H9 (cell line): ENCODE measurements at regions not wholly inside any gene's neighbourhood (a gene's known extent, or its start where the extent isn't known, plus 50 kb on each side); places are given as distances from the start of the nearest gene placed in this dataset.

Experiments
- DNase-seq: peaks from one replicate; pipeline ENCODE4 v3.0.0-alpha.2; 2017
- H2AFZ ChIP-seq: one replicate; pipeline ENCODE4 v1.6.1; 2013; ENCODE audit warnings: mild to moderate bottlenecking, low read length, control low read depth, moderate library complexity
- H2AK5ac ChIP-seq: 2 replicates; pipeline ENCODE4 v1.6.1; 2013; ENCODE audit warnings: low read length, control low read depth, mixed read lengths; ENCODE audit not compliant: insufficient read length
- H2BK120ac ChIP-seq: one replicate; pipeline ENCODE4 v1.6.1; 2013; ENCODE audit warnings: low read depth, mild to moderate bottlenecking, low read length, control low read depth, inconsistent platforms; ENCODE audit not compliant: poor library complexity, severe bottlenecking
- H2BK12ac ChIP-seq: 2 replicates; pipeline ENCODE4 v1.6.1; 2013; ENCODE audit warnings: low read length, control low read depth, mixed read lengths, low read depth; ENCODE audit not compliant: insufficient read length
- H2BK15ac ChIP-seq: 2 replicates; pipeline ENCODE4 v1.6.1; 2013; ENCODE audit warnings: low read depth, low read length, control low read depth
- H2BK20ac ChIP-seq: one replicate; pipeline ENCODE4 v1.6.1; 2013; ENCODE audit warnings: low read depth, mild to moderate bottlenecking, low read length, control low read depth, inconsistent platforms; ENCODE audit not compliant: poor library complexity, severe bottlenecking
- H2BK5ac ChIP-seq: 2 replicates; pipeline ENCODE4 v1.6.1; 2013; ENCODE audit warnings: low read length, control low read depth, mixed read lengths; ENCODE audit not compliant: insufficient read length
- H3K14ac ChIP-seq: 2 replicates; pipeline ENCODE4 v1.6.1; 2013; ENCODE audit warnings: low read length, control low read depth; ENCODE audit not compliant: insufficient read depth
- H3K18ac ChIP-seq: 2 replicates; pipeline ENCODE4 v1.6.1; 2013; ENCODE audit warnings: low read depth, mild to moderate bottlenecking, mixed read lengths, low read length, control low read depth; ENCODE audit not compliant: insufficient read length
- H3K23ac ChIP-seq: 2 replicates; pipeline ENCODE4 v1.6.1; 2013; ENCODE audit warnings: low read length, control low read depth, mixed read lengths, low read depth; ENCODE audit not compliant: insufficient read length
- H3K23me2 ChIP-seq: 2 replicates; pipeline ENCODE4 v1.6.1; 2013; ENCODE audit warnings: low read depth, mild to moderate bottlenecking, mixed read lengths, low read length, control low read depth; ENCODE audit not compliant: insufficient read length, poor library complexity, severe bottlenecking
- H3K27ac ChIP-seq: 2 replicates; pipeline ENCODE4 v1.5.1; 2013; ENCODE audit warnings: low read length, control low read depth, mixed read lengths, low read depth; ENCODE audit not compliant: insufficient read length
- H3K27me3 ChIP-seq: 2 replicates; pipeline ENCODE4 v1.6.1; 2013; ENCODE audit warnings: low read length, control low read depth, inconsistent platforms; ENCODE audit not compliant: insufficient read depth
- H3K4ac ChIP-seq: 2 replicates; pipeline ENCODE4 v1.6.1; 2013; ENCODE audit warnings: low read depth, mild to moderate bottlenecking, control low read depth, inconsistent platforms, low read length, moderate library complexity
- H3K4me1 ChIP-seq: 2 replicates; pipeline ENCODE4 v1.6.1; 2013; ENCODE audit warnings: low read length, control low read depth, inconsistent platforms; ENCODE audit not compliant: insufficient read depth
- H3K4me2 ChIP-seq: 2 replicates; pipeline ENCODE4 v1.6.1; 2013; ENCODE audit warnings: low read length, control low read depth, mixed read lengths; ENCODE audit not compliant: insufficient read length, insufficient read depth
- H3K56ac ChIP-seq: 2 replicates; pipeline ENCODE4 v1.6.1; 2013; ENCODE audit warnings: low read depth, mild to moderate bottlenecking, mixed read lengths, low read length, control low read depth; ENCODE audit not compliant: insufficient read length
- H3K79me1 ChIP-seq: 2 replicates; pipeline ENCODE4 v1.6.1; 2013; ENCODE audit warnings: low read depth, mild to moderate bottlenecking, moderate library complexity, low read length, control low read depth, inconsistent platforms; ENCODE audit not compliant: insufficient read depth, poor library complexity, severe bottlenecking
- H3K79me2 ChIP-seq: 2 replicates; pipeline ENCODE4 v1.6.1; 2013; ENCODE audit warnings: low read length, control low read depth, inconsistent platforms; ENCODE audit not compliant: insufficient read depth
- H3K9ac ChIP-seq: 2 replicates; pipeline ENCODE4 v1.6.1; 2013; ENCODE audit warnings: low read length, control low read depth, mixed read lengths; ENCODE audit not compliant: insufficient read length; ENCODE audit errors: extremely low read depth
- H3K9me3 ChIP-seq: one replicate; pipeline ENCODE4 v1.6.1; 2013; ENCODE audit warnings: low read depth, low read length, inconsistent platforms; ENCODE audit not compliant: control insufficient read depth
- H3T11ph ChIP-seq: one replicate; pipeline ENCODE4 v1.6.1; 2013; ENCODE audit warnings: mild to moderate bottlenecking, low read length, control low read depth, inconsistent platforms
- H4K20me1 ChIP-seq: one replicate; pipeline ENCODE4 v1.6.1; 2013; ENCODE audit not compliant: control insufficient read depth, insufficient read length, insufficient read depth
- H4K5ac ChIP-seq: 2 replicates; pipeline ENCODE4 v1.6.1; 2013; ENCODE audit warnings: low read depth, mild to moderate bottlenecking, mixed read lengths, low read length, control low read depth; ENCODE audit not compliant: insufficient read length
- H4K8ac ChIP-seq: replicated peaks from 2 replicates; pipeline ENCODE4 v1.6.1; 2013; ENCODE audit warnings: low read length, control low read depth, mixed read lengths, low read depth; ENCODE audit not compliant: insufficient read length
- H4K91ac ChIP-seq: 2 replicates; pipeline ENCODE4 v1.6.1; 2013; ENCODE audit warnings: low read depth, mild to moderate bottlenecking, moderate library complexity, mixed read lengths, low read length, control low read depth; ENCODE audit not compliant: insufficient read length
- H3K27ac Mint-ChIP-seq, 3 experiments: 2 replicates in 2 of 3; 3 replicates in 1 of 3; pipeline ENCODE4 v1.8.0; 2020 to 2021; ENCODE audit warnings: mixed read lengths in 3 of 3, mild to moderate bottlenecking in 1 of 3, moderate library complexity in 1 of 3
- H3K27me3 Mint-ChIP-seq: 2 replicates; pipeline ENCODE4 v1.8.0; 2021; ENCODE audit warnings: low read depth, mild to moderate bottlenecking, moderate library complexity, mixed read lengths
- H3K36me3 Mint-ChIP-seq, 3 experiments: 2 replicates in 2 of 3; 3 replicates in 1 of 3; pipeline ENCODE4 v1.8.0; 2020 to 2021; ENCODE audit warnings: low read depth in 3 of 3, mixed read lengths in 3 of 3; ENCODE audit not compliant: insufficient read depth in 1 of 3
- H3K4me1 Mint-ChIP-seq, 2 experiments: 2 replicates each; pipeline ENCODE4 v1.8.0; 2020; ENCODE audit warnings: mixed read lengths in 2 of 2
- H3K4me3 Mint-ChIP-seq, 2 experiments: 2 replicates in 1 of 2; 3 replicates in 1 of 2; pipeline ENCODE4 v1.8.0; 2020 to 2021; ENCODE audit warnings: mild to moderate bottlenecking in 2 of 2, mixed read lengths in 2 of 2, moderate library complexity in 1 of 2
- H3K9me3 Mint-ChIP-seq, 2 experiments: 2 replicates in 1 of 2; 3 replicates in 1 of 2; pipeline ENCODE4 v1.8.0; 2020; ENCODE audit warnings: mild to moderate bottlenecking in 2 of 2, mixed read lengths in 2 of 2, moderate library complexity in 1 of 2
- CTCF ChIP-seq: fragments of 200-600 bp; sonication (generic); conservative IDR thresholded peaks from 3 replicates; pipeline ENCODE4 v1.8.0; 2021; ENCODE audit warnings: antibody characterized with exemption, mild to moderate bottlenecking
- WGBS: extraction: QIAGEN DNeasy Blood & Tissue Kit; methylation state at CpG from one replicate; pipeline ENCODE4 v1.1.7; 2013; ENCODE audit warnings: missing lambda C conversion rate, low lambda C conversion rate, mixed read lengths; ENCODE audit not compliant: insufficient read length; ENCODE audit errors: extremely low coverage; 5-methylcytosine and 5-hydroxymethylcytosine counted together

- peaks cover 16 to 23% of the 10 kb centered on the region in 2 experiments for H3K9me3 Mint-ChIP-seq
- no peak overlapping the region for H3K4me3 Mint-ChIP-seq
- H3K27me3 Mint-ChIP-seq, result no peaks in the 10 kb centered on the region
- H2BK15ac ChIP-seq, result no peak overlapping the region
- H2BK120ac ChIP-seq, result no peak overlapping the region
- no peak overlapping the region for H2AFZ ChIP-seq
- no peaks in the 10 kb centered on the region for H3K27me3 ChIP-seq
- no peak overlapping the region for H3K56ac ChIP-seq
- H3K14ac ChIP-seq, result no peak overlapping the region
- no peaks in the 10 kb centered on the region for H3K79me2 ChIP-seq
- H3K27ac ChIP-seq, result no peak overlapping the region
- DNase-seq, result no peak
- H3K4me1 Mint-ChIP-seq, result peaks cover 4 to 10% of the 10 kb centered on the region in 2 experiments; a peak in 3 of 4 replicates
- WGBS, result no CpG with 5 or more reads among the region's 4 CpGs
- no peak overlapping the region for H2BK12ac ChIP-seq
- no peak overlapping the region for H3K23ac ChIP-seq
- H2BK5ac ChIP-seq, result no peak overlapping the region
- H3K79me1 ChIP-seq, result no peaks in the 10 kb centered on the region
- H4K20me1 ChIP-seq, result no peaks in the 10 kb centered on the region
- H3K27ac Mint-ChIP-seq, result no peak overlapping the region
- H4K5ac ChIP-seq, result no peak overlapping the region
- no peak overlapping the region for H2AK5ac ChIP-seq
- no peak overlapping the region for H4K91ac ChIP-seq
- no peak overlapping the region for H3K18ac ChIP-seq
- H3K23me2 ChIP-seq, result no peaks in the 10 kb centered on the region
- H2BK20ac ChIP-seq, result no peak overlapping the region
- H3K36me3 Mint-ChIP-seq, result peaks cover 4 to 16% (median 5%) of the 10 kb centered on the region in 3 experiments; a peak in 6 of 7 replicates
- H3K4me2 ChIP-seq, result no peak overlapping the region
- TF ChIP-seq CTCF, result no peak
- no peak overlapping the region for H4K8ac ChIP-seq
- H3K4me1 ChIP-seq, result no peaks in the 10 kb centered on the region
- H3T11ph ChIP-seq, result no peak overlapping the region
- H3K9me3 ChIP-seq, result no peaks in the 10 kb centered on the region
- no peak overlapping the region for H3K9ac ChIP-seq
- H3K4ac ChIP-seq, result no peak overlapping the region
Measured at GRCh38 chr1:218634212-218634611, 289.1 kb downstream of the TGFB2 start.
